ENCODE measurements at regions not wholly inside any gene's neighbourhood (a gene's known extent, or its start where the extent isn't known, plus 50 kb on each side); places are given as distances from the start of the nearest gene placed in this dataset.

DNA sequence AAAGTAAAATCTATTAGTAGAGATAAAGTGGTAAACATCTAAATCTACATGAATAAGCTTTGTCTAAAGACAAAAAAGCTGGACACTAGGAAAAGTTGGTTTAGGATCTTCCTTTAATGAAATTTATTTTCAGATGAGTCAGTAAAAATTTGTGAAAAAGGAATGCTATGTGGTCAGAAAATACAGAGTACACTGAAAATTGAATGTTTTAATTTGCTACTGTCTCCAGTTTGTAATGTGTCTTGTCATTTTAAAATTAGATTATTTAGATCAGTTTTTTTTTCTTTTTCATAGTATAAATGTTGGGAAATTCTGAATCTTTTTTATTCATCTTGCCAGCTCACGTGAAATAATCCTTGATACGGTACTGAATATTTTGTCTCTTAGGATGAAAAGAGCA lies 56.9 kb downstream of the SLITRK6 start:
- Histone ChIP-seq H3K4me3 (no peak overlapping the region), H3K27ac (no peak overlapping the region), H3K4me1 (replicated peaks in 1 of 2) (no peaks in the 10 kb centered on the region)
- 0 to 100% (median 11%) methylated on average over 1 to 2 of the region's 2 CpGs for WGBS, 10 experiments
- in situ Hi-C loops (cut with MboI; ENCODE audit: low pct_unique_long_range_greater_than_20kb in 2 of 9, low sequenced_read_pairs in 9 of 9, unreplicated experiment in 9 of 9), result no loop called here
- ATAC-seq (replicated peaks in 6 of 8), result no peak

DNA sequence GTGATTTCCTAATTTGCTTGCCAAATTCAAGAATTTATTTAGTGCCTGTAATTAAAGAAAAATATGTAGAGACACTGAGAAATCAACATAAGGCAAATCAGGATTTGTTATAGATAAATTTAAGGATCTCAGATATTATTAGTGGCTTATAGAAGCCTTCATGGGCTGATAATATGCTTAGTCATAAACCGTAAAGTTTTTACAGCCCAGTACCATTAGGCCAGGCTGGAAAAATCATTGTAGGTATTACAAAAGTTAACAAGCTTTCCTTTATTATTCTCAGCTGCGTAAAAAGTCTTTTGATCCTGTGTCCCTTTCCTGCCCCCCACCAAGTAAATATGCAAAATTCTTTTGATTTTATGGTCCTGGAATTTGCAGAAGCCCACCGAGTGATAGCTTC lies 58.2 kb downstream of the SLITRK6 start:
- in situ Hi-C loops (cut with MboI; ENCODE audit: low pct_unique_long_range_greater_than_20kb in 2 of 9, low sequenced_read_pairs in 9 of 9, unreplicated experiment in 9 of 9), result no loop called here
- no peak overlapping the region for H3K4me3 ChIP-seq

DNA sequence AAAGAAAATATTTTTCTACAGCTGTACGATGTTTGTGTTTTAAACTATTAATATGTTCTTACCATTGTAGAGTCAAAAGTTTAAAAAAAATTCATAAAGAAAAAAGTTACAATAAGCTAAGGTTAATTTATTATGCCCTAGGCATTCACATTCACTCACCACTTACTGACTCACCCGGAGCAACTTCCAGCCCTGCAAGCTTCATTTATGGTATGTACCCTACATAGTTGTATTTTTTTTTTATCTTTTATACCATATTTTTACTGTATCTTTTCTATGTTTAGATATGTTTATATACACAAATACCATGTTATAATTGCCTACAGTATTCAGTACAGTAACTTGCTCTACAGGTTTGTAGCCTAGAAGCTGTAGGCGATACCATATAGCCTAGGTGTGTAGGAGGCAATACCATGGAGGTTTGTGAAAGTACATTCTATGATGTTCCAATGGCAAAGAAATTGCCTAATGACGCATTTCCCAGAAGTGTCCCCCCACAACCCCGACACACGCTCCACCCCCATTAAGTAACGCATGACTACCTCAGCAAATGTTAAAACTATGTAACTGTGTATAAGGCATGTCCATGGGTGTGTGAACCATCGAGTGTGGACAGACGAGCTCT lies 60.4 kb downstream of the SLITRK6 start:
- Histone ChIP-seq H3K27ac (no peak overlapping the region), H3K4me3 (no peak overlapping the region), H3K4me1 (replicated peaks in 1 of 2) (no peaks in the 10 kb centered on the region)
- WGBS, 10 experiments, result 11 to 100% (median 82%) methylated on average over 1 to 7 of the region's 9 CpGs
- in situ Hi-C loops (cut with MboI; ENCODE audit: low pct_unique_long_range_greater_than_20kb in 2 of 9, low sequenced_read_pairs in 9 of 9, unreplicated experiment in 9 of 9), result no loop called here
- ATAC-seq (replicated peaks in 6 of 8), result no peak

More for the DNA sequence above, 58.2 kb downstream of the SLITRK6 start:
- no peak for ATAC-seq (replicated peaks in 6 of 8)
- no peak overlapping the region for H3K27ac ChIP-seq
- 29 to 92% (median 59%) methylated on average over 1 to 3 of the region's 3 CpGs for WGBS, 10 experiments
- H3K4me1 ChIP-seq (replicated peaks in 1 of 2), result no peaks in the 10 kb centered on the region

DNA sequence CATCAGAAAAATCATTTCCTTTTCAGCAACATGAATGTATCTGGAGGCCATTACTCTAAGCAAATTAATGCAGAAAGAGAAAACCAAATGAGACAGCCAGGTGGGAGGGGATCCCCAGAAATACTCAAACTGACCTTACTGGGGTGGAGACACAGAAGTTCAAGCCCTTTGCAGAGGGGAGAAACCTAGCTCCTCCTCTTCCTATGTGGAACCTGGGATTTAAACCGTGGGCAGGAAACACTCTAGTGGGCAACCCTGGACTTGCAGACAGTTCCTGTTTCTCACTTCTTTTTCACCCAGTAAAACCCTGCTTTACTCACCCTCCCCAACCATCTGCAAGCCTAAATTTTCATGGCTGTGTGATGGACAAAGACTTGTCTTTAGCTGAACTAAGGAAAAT lies 61.3 kb downstream of the SLITRK6 start:
- WGBS, 10 experiments, result 0 to 88% (median 70%) methylated on average over 1 of the region's 1 CpG; no CpG with 5 or more reads in 4 of the 10 experiments

DNA sequence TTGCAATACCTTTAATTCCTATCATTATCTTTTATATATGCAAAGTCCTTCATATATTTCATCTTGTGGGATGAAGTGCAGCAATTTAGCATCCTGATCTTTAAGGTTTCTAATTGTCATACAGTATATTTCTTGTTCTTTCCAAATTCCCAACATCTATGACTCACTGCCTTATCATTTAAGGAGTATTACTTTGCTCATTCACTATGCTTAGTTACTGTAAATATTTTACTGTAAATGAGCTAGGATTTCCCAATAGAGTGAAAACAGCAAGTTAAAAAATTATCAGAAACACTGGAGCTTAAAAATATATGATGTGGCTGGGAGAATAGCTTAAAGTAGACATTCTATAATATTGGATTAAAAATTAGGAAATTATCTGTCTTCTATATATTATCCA lies 69.9 kb downstream of the SLITRK6 start:
- no peak overlapping the region for H3K4me3 ChIP-seq
- no peaks in the 10 kb centered on the region for H3K4me1 ChIP-seq (replicated peaks in 1 of 2)
- in situ Hi-C loops (cut with MboI; ENCODE audit: low pct_unique_long_range_greater_than_20kb in 2 of 9, low sequenced_read_pairs in 9 of 9, unreplicated experiment in 9 of 9), result no loop called here
- ATAC-seq (replicated peaks in 6 of 8), result no peak
- H3K27ac ChIP-seq, result no peak overlapping the region

More for the DNA sequence above, 61.3 kb downstream of the SLITRK6 start:
- Histone ChIP-seq H3K4me3 (no peak overlapping the region), H3K27ac (no peak overlapping the region), H3K4me1 (replicated peaks in 1 of 2) (no peaks in the 10 kb centered on the region)
- no peak for ATAC-seq (replicated peaks in 6 of 8)
- in situ Hi-C loops (cut with MboI; ENCODE audit: low pct_unique_long_range_greater_than_20kb in 2 of 9, low sequenced_read_pairs in 9 of 9, unreplicated experiment in 9 of 9), result no loop called here

DNA sequence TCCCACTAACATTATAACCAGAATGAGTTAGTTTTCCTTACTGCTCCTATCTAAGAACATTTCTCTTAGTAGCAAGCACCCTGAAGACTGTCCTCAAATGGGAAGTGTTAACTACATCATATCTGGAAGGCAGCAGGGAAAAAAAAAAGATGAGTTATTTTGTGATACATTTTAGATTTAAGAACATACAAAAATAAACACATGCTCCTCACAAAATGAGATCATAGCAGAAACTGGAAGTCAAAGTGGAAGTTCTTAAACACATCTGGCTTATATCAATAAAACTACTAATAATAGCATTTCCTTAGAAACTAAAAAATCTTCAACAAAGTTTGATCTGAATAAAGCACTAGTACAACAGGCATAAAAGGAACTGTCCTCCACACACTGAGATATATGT lies 70.4 kb downstream of the SLITRK6 start:
- Histone ChIP-seq H3K27ac (no peak overlapping the region), H3K4me1 (replicated peaks in 1 of 2) (no peaks in the 10 kb centered on the region), H3K4me3 (no peak overlapping the region)
- ATAC-seq (replicated peaks in 6 of 8), result no peak
- in situ Hi-C loops (cut with MboI; ENCODE audit: low pct_unique_long_range_greater_than_20kb in 2 of 9, low sequenced_read_pairs in 9 of 9, unreplicated experiment in 9 of 9), result no loop called here

DNA sequence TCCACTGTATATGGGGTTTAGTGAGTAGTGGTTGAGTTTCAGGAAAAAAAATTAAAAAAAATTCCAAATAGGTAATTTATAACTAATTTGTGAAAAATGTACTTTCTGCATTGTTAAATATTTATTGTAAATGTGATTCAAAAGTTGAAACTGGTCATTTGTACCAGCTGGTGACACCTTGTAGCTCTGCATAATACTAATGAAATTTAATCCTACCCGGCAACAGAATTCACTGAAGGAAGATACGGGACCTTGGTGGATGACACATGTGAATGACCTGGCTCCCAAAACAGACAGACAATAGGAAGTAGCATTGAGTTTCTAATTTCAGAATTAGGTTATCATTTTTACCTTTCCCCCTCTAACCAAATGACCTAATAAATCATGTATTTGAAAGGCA lies 73.8 kb downstream of the SLITRK6 start:
- WGBS, 10 experiments, result 13 to 100% (median 82%) methylated on average over 1 to 2 of the region's 2 CpGs
- in situ Hi-C loops (cut with MboI; ENCODE audit: low pct_unique_long_range_greater_than_20kb in 2 of 9, low sequenced_read_pairs in 9 of 9, unreplicated experiment in 9 of 9), result no loop called here
- Histone ChIP-seq H3K4me3 (no peak overlapping the region), H3K27ac (no peak overlapping the region), H3K4me1 (replicated peaks in 1 of 2) (no peaks in the 10 kb centered on the region)
- no peak for ATAC-seq (replicated peaks in 6 of 8)

DNA sequence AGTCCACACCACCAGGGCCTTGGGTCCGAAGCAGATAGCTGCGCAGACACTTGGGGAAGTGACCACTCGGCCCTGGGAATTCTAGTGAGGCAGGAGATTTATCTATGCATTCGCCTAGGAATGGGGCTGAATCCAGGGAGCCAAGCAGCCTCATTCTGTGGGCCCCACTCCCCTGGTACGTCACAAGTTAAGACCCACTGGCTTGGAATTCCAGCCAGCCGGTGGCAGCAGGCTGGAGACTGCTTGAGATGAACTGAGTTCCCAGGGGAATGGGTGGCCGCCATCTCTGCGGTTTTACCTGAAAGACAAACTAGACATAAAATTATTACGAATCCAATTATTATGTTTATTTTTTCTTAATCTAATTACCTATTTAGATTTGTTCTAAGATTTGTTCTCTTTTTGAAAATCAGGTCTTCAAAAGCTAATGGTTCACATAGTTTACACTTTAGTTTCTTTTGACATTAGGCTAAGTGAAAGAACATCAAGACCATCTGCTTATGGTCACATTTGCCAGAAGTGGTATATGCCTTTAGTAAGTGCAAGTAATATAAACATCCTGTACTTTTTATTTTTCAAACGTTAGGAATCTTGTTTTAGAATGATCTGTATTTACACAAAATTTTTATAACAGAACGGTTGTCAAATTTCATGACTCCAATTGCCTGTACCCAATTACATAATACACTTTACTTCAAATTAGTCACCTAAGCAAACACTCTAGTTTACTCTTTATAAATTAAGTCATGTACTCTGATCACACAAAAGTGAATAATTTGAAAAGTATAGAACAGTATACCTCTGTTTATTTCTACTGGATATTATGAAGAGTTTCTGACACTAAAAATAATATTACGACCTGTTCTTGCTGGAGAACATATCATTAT lies 74.4 kb downstream of the SLITRK6 start:
- Histone ChIP-seq H3K4me1 (replicated peaks in 1 of 2) (no peaks in the 10 kb centered on the region), H3K4me3 (no peak overlapping the region), H3K27ac (no peak overlapping the region)
- ATAC-seq (replicated peaks in 6 of 8), result no peak
- in situ Hi-C loops (cut with MboI; ENCODE audit: low pct_unique_long_range_greater_than_20kb in 2 of 9, low sequenced_read_pairs in 9 of 9, unreplicated experiment in 9 of 9), result no loop called here
- WGBS, 10 experiments, result 11 to 95% (median 80%) methylated on average over 2 to 12 of the region's 12 CpGs

DNA sequence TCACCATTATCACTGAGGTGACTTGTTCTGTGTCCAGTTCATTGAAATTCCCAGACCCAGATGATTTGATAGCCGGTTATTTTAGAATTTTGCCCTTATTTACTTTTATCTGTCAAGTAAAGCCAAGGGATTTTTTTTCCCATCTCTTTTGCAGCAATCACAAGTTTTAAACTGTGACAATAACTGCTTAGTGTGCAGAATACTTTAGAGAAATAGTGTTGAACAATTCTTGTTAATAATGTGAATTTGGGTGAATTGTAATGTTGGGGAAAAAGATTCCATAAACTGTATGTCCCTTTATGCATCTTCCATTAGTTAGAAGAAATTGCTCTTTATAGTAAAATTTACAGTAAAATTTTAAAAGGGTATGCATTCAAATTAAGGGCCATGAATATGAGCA lies 79.5 kb downstream of the SLITRK6 start:
- Histone ChIP-seq H3K4me3 (no peak overlapping the region), H3K27ac (no peak overlapping the region), H3K4me1 (replicated peaks in 1 of 2) (no peaks in the 10 kb centered on the region)
- no peak for ATAC-seq (replicated peaks in 6 of 8)
- WGBS, 10 experiments, result 0 to 100% (median 79%) methylated on average over 1 of the region's 1 CpG; no CpG with 5 or more reads in 2 of the 10 experiments
- in situ Hi-C loops (cut with MboI; ENCODE audit: low pct_unique_long_range_greater_than_20kb in 2 of 9, low sequenced_read_pairs in 9 of 9, unreplicated experiment in 9 of 9), result no loop called here

DNA sequence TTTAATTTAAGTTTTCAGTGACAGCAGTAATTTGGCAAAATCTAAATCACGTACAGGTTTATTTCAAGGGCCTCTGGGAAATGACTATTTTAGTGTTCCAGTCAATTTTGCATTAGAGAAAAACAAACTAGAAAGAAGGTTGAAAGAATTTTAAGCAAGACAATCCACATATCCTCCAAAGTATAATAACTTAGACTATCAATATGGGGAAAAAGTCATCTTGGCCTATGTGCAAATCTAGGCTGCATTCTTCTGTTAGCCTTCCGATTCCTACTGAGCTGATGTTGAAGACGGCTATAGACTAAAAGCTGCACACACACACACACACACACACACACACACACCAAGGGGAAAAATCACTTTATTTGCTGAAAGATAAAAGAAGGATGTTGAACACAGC lies 81.3 kb downstream of the SLITRK6 start:
- 9 to 100% (median 90%) methylated on average over 1 to 3 of the region's 3 CpGs; no CpG with 5 or more reads in 3 of the 10 experiments for WGBS, 10 experiments
- ATAC-seq (replicated peaks in 6 of 8), result no peak
- Histone ChIP-seq H3K4me3 (no peak overlapping the region), H3K4me1 (replicated peaks in 1 of 2) (no peaks in the 10 kb centered on the region), H3K27ac (no peak overlapping the region)
- in situ Hi-C loops (cut with MboI; ENCODE audit: low pct_unique_long_range_greater_than_20kb in 2 of 9, low sequenced_read_pairs in 9 of 9, unreplicated experiment in 9 of 9), result no loop called here

DNA sequence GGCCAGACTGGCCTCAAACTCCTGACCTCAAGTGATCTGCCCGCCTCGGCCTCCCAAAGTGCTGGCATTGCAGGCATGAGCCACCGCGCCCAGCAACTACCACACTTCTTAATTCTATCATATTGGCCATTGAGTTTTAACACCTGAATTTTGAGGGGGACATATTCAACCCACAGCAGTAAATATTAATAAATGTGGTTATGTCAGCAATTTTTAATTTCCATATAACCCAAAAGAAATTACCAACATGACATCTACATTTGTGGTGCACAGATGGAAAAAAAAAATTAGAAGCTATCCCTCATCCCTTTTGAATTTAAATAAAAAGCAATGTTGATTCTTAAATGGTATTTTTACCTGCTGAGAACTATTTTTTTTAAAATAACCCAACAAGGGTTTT lies 88.7 kb downstream of the SLITRK6 start:
- in situ Hi-C loops (cut with MboI; ENCODE audit: low pct_unique_long_range_greater_than_20kb in 2 of 9, low sequenced_read_pairs in 9 of 9, unreplicated experiment in 9 of 9), result no loop called here
- WGBS, 10 experiments, result 56 to 100% (median 100%) methylated on average over 2 to 4 of the region's 4 CpGs; no CpG with 5 or more reads in 1 of the 10 experiments
- ATAC-seq (replicated peaks in 6 of 8), result no peak
- Histone ChIP-seq H3K4me1 (replicated peaks in 1 of 2) (no peaks in the 10 kb centered on the region), H3K27ac (no peak overlapping the region), H3K4me3 (no peak overlapping the region)

DNA sequence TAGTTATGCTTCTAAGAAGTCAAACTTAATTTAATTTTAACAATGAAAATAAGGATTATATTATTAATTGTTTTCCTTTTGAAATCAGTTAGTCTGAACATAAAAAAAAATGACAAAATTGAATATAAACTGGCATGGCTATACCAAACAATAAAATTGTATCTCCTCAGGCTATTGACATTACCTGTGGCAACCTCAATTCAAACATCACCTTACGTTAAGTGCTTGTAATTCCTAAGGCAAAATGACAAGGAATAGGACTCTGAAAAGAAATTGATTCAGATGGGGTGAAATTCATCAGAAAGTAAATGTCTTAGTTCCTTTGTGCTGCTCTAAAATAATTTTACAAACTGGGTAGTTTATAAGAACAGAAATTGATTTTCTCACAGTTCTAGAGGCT lies 89.5 kb downstream of the SLITRK6 start:
- H3K4me3 ChIP-seq, result no peak overlapping the region
- no peak overlapping the region for H3K27ac ChIP-seq
- ATAC-seq (replicated peaks in 6 of 8), result no peak
- no peaks in the 10 kb centered on the region for H3K4me1 ChIP-seq (replicated peaks in 1 of 2)
- in situ Hi-C loops (cut with MboI; ENCODE audit: low pct_unique_long_range_greater_than_20kb in 2 of 9, low sequenced_read_pairs in 9 of 9, unreplicated experiment in 9 of 9), result no loop called here
- 0 to 100% (median 91%) methylated on average over 1 of the region's 1 CpG; no CpG with 5 or more reads in 3 of the 10 experiments for WGBS, 10 experiments

DNA sequence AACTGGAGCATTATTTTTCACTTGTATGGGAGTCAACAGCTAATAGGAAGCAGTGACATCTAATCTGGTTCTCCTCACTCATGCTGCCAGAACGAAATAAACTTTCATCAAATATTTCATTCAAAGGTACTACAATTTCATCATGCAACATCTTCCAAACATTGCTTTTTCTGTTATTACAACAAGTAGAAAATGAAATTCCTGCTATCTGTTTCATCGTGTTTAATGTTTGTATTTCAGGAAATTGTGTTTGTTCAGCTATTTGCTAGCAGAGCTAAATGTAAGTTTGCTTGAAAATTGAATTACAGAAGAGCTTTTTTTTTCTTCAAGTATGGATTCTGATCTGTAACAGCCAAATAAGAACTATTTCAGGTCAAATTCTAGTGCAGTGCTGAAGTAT lies 90.1 kb downstream of the SLITRK6 start:
- 0 to 100% (median 74%) methylated on average over 1 to 2 of the region's 2 CpGs for WGBS, 10 experiments

DNA sequence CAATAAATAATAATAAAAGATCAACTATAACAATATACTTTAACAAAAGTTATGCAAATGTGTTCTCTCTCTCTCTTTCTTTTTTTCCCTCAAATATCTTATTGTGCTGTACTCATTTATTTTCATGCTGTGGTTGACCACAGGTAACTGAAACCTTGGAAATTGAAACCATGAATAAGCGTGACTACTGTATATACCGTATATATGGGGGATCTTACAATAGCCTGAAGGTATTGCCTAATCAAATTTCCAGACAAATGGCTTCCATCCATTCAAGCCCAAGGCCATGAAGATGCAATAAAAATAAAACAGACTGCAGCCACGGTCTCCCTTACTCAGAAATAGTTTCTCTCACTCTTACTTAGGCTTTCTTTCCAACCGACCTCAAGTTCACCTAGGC lies 98.3 kb downstream of the SLITRK6 start:
- in situ Hi-C loops (cut with MboI; ENCODE audit: low pct_unique_long_range_greater_than_20kb in 2 of 9, low sequenced_read_pairs in 9 of 9, unreplicated experiment in 9 of 9), result no loop called here
- H3K27ac ChIP-seq, result no peak overlapping the region
- H3K4me1 ChIP-seq (replicated peaks in 1 of 2), result no peaks in the 10 kb centered on the region
- ATAC-seq (replicated peaks in 6 of 8), result no peak
- 35 to 94% (median 71%) methylated on average over 2 to 4 of the region's 4 CpGs; no CpG with 5 or more reads in 1 of the 10 experiments for WGBS, 10 experiments
- H3K4me3 ChIP-seq, result no peak overlapping the region

More for the DNA sequence above, 90.1 kb downstream of the SLITRK6 start:
- Histone ChIP-seq H3K4me1 (replicated peaks in 1 of 2) (no peaks in the 10 kb centered on the region), H3K27ac (no peak overlapping the region), H3K4me3 (no peak overlapping the region)
- ATAC-seq (replicated peaks in 6 of 8), result no peak
- in situ Hi-C loops (cut with MboI; ENCODE audit: low pct_unique_long_range_greater_than_20kb in 2 of 9, low sequenced_read_pairs in 9 of 9, unreplicated experiment in 9 of 9), result no loop called here

All from motor neuron (in vitro differentiated cells).